NB4 (cell line): ENCODE measurements at regions not wholly inside any gene's neighbourhood (a gene's known extent, or its start where the extent isn't known, plus 50 kb on each side); places are given as distances from the start of the nearest gene placed in this dataset.

Experiments used
- MYC ChIP-seq: IDR thresholded peaks from 2 replicates; pipeline ENCODE4 v1.6.1; 2011; ENCODE audit warnings: low read depth, low read length
- TF ChIP-seq, protein P1 (sequence below): IDR thresholded peaks from one replicate; pipeline ENCODE4 v1.5.1; 2012; ENCODE audit warnings: low read depth, low read length

GRCh38 chr1:72620453-72620852 is 338.1 kb upstream of the NEGR1 start:
- TF ChIP-seq, protein P1, sequence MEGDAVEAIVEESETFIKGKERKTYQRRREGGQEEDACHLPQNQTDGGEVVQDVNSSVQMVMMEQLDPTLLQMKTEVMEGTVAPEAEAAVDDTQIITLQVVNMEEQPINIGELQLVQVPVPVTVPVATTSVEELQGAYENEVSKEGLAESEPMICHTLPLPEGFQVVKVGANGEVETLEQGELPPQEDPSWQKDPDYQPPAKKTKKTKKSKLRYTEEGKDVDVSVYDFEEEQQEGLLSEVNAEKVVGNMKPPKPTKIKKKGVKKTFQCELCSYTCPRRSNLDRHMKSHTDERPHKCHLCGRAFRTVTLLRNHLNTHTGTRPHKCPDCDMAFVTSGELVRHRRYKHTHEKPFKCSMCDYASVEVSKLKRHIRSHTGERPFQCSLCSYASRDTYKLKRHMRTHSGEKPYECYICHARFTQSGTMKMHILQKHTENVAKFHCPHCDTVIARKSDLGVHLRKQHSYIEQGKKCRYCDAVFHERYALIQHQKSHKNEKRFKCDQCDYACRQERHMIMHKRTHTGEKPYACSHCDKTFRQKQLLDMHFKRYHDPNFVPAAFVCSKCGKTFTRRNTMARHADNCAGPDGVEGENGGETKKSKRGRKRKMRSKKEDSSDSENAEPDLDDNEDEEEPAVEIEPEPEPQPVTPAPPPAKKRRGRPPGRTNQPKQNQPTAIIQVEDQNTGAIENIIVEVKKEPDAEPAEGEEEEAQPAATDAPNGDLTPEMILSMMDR, result no peak
- no peak for TF ChIP-seq MYC
